GM12878 (cell line): ENCODE measurements at regions not wholly inside any gene's neighbourhood (a gene's known extent, or its start where the extent isn't known, plus 50 kb on each side); places are given as distances from the start of the nearest gene placed in this dataset.
"Not testable (repeated sequence)": the region's sequence is repeated elsewhere in the genome, so short reads cannot be mapped to it uniquely, and the experiment has no call there.

Experiments
- ATAC-seq: fragments of 200-7000 bp; cut with Tn5 transposase; 3 replicates; pipeline ENCODE4 v1.9.1; 2020; ENCODE audit warnings: mild to moderate bottlenecking, moderate library complexity
- BruUV-seq: library from RNA; stranded (reverse); fragments of 400-500 nt; replicated peaks from 2 replicates; lab custom pipeline; 2021; lab: Mats Ljungman, UMichigan
- CTCF ChIA-PET: fragments of 300-600 bp; sonication (Branson Sonifier 250); formaldehyde crosslinking; extraction: SDS; loops from one replicate; lab custom pipeline; 2021; ENCODE audit warnings: inconsistent platforms; lab: Yijun Ruan, JAX
- POLR2A ChIA-PET: fragments of 350-600 bp; formaldehyde crosslinking; extraction: SDS; loops from one replicate; lab custom pipeline; 2021; ENCODE audit warnings: inconsistent platforms; lab: Charles Lee
- RAD21 ChIA-PET: fragments of 300-600 bp; sonication (Branson Sonifier 250); formaldehyde crosslinking; loops from one replicate; lab custom pipeline; 2023; ENCODE audit warnings: antibody characterized with exemption; ENCODE audit not compliant: unreplicated experiment; lab: Charles Lee
- SMC1A ChIA-PET: fragments of 300-600 bp; sonication (Branson Sonifier 250); formaldehyde crosslinking; loops from one replicate; lab custom pipeline; 2023; ENCODE audit not compliant: unreplicated experiment, uncharacterized antibody; lab: Charles Lee
- DNase-seq: peaks from one replicate; pipeline ENCODE4 v3.0.0-alpha.2; 2011; ENCODE audit warnings: low read depth, low spot score
- FAIRE-seq: peaks from 3 replicates; lab custom pipeline; 2011; peaks lifted over from hg19 to GRCh38; lab: Jason Lieb, UNC
- H2AFZ ChIP-seq: 2 replicates; pipeline ENCODE4 v1.6.0; 2011; ENCODE audit warnings: low read depth, low read length, control low read depth; ENCODE audit not compliant: control insufficient read depth
- H3K27ac ChIP-seq: 2 replicates; pipeline ENCODE4 v1.5.1; 2011; ENCODE audit warnings: control low read depth; ENCODE audit not compliant: control insufficient read depth, insufficient read depth
- H3K27me3 ChIP-seq, 2 experiments: replicated peaks in 1 of 2; 2 replicates each; pipeline versions ENCODE4 v1.6.0 to v1.6.1; 2011; ENCODE audit warnings: low read length in 1 of 2; ENCODE audit not compliant: control insufficient read depth in 2 of 2, insufficient read depth in 2 of 2
- H3K36me3 ChIP-seq, 2 experiments: 2 replicates each; pipeline ENCODE4 v1.5.1; 2011; ENCODE audit warnings: low read length in 1 of 2; ENCODE audit not compliant: control insufficient read depth in 2 of 2, insufficient read depth in 2 of 2
- H3K4me1 ChIP-seq: 2 replicates; pipeline ENCODE4 v1.6.1; 2011; ENCODE audit warnings: mild to moderate bottlenecking, low read length, moderate library complexity, mixed read lengths; ENCODE audit not compliant: control insufficient read depth, insufficient read depth
- H3K4me2 ChIP-seq: 2 replicates; pipeline ENCODE4 v1.6.0; 2011; ENCODE audit warnings: control low read depth; ENCODE audit not compliant: control insufficient read depth, insufficient read depth
- H3K4me3 ChIP-seq: fragments of 200-600 bp; sonication (generic); 2 replicates; pipeline ENCODE4 v1.5.1; 2016
- H3K79me2 ChIP-seq: 2 replicates; pipeline ENCODE4 v1.6.0; 2011; ENCODE audit warnings: low read length; ENCODE audit not compliant: control insufficient read depth, insufficient read depth
- H3K9ac ChIP-seq: 2 replicates; pipeline ENCODE4 v1.8.0; 2011; ENCODE audit warnings: low read length, control low read depth, mixed read lengths; ENCODE audit not compliant: control insufficient read depth, insufficient read depth
- H3K9me3 ChIP-seq: replicated peaks from 3 replicates; pipeline ENCODE4 v1.5.1; 2011; ENCODE audit warnings: mild to moderate bottlenecking, low read length; ENCODE audit not compliant: control insufficient read depth, insufficient read depth
- H4K20me1 ChIP-seq: 2 replicates; pipeline ENCODE4 v1.6.0; 2011; ENCODE audit not compliant: control insufficient read depth, insufficient read depth
- BHLHE40 ChIP-seq, 2 experiments: fragments of 450-650 bp in 1 of 2; IDR thresholded peaks; 2 replicates each; pipeline ENCODE4 v1.6.1; 2011 to 2017; ENCODE audit warnings: low read depth in 2 of 2, borderline replicate concordance in 1 of 2, improper control_type of control experiment in 1 of 2, low read length in 1 of 2, mild to moderate bottlenecking in 1 of 2
- BMI1 ChIP-seq: fragments of 450-650 bp; IDR thresholded peaks from 2 replicates; pipeline ENCODE4 v1.6.1; 2016; ENCODE audit warnings: mild to moderate bottlenecking, moderate library complexity, borderline replicate concordance
- MEF2B ChIP-seq: fragments of 450-650 bp; IDR thresholded peaks from 2 replicates; pipeline ENCODE4 v1.6.1; 2018; ENCODE audit warnings: mild to moderate bottlenecking, moderate library complexity; ENCODE audit not compliant: partially characterized antibody, poor library complexity, severe bottlenecking
- NFIC ChIP-seq: IDR thresholded peaks from 2 replicates; pipeline ENCODE4 v1.6.1; 2012; ENCODE audit warnings: low read depth, mild to moderate bottlenecking, inconsistent platforms, low read length, moderate library complexity
- NR2C2 ChIP-seq: IDR thresholded peaks from 2 replicates; pipeline ENCODE4 v1.6.1; 2011; ENCODE audit warnings: borderline replicate concordance, low read depth; ENCODE audit not compliant: control insufficient read depth, insufficient read length
- STAT3 ChIP-seq: IDR thresholded peaks from 2 replicates; pipeline ENCODE4 v1.6.1; 2011; ENCODE audit warnings: low read depth, low read length, improper control_type of control experiment
- WGBS: methylation state at CpG from one replicate; pipeline ENCODE4 v1.1.6; 2016; ENCODE audit warnings: low lambda C conversion rate; ENCODE audit not compliant: insufficient replicate concordance, insufficient coverage; ENCODE audit errors: missing lambda C conversion rate; 5-methylcytosine and 5-hydroxymethylcytosine counted together
- in situ Hi-C: fragments of 300-500 bp; cut with MboI; formaldehyde crosslinking; loops from 9 replicates; pipeline ENCODE4 v1.14.3; 2018; ENCODE audit warnings: mixed read lengths
- intact Hi-C: fragments of 100-400 bp; cut with micrococcal nuclease; formaldehyde crosslinking; loops from one replicate; pipeline ENCODE4 v1.14.2; 2022; ENCODE audit not compliant: unreplicated experiment
- TF ChIP-seq, protein P1 (sequence below): IDR thresholded peaks from 2 replicates; pipeline ENCODE4 v1.6.1; 2012; ENCODE audit warnings: low read length, inconsistent platforms
- TF ChIP-seq, protein P2 (sequence below): fragments of 450-650 bp; IDR thresholded peaks from 2 replicates; pipeline ENCODE4 v1.6.1; 2014; ENCODE audit warnings: mild to moderate bottlenecking
- TF ChIP-seq, protein P3 (sequence below): IDR thresholded peaks from 2 replicates; pipeline ENCODE4 v1.6.1; 2012; ENCODE audit warnings: low read depth, low read length, improper control_type of control experiment

DNA sequence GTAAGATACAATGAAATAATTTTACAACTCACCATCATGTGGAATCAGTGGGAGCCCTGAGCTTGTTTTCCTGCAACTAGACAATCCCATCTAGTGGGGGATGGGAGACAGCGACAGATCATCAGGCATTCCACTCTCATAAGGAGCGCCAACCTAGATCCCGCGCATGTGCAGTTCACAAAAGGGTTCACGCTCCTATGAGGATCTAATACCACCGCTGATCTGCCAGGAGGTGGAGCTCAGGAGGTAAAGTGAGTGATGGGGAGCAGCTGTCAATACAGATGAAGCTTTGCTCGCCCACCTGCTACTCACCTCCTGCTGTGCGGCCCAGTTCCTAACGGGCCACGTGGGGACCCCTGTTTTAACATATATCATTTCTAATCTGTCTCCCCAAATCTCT, 165.7 kb upstream of the MXRA5 start:
- intact Hi-C loops, RAD21 ChIA-PET, H3K9me3 ChIP-seq, DNase-seq, H3K9ac ChIP-seq, H2AFZ ChIP-seq, ATAC-seq, POLR2A ChIA-PET, in situ Hi-C loops, H3K79me2 ChIP-seq, H3K36me3 ChIP-seq, FAIRE-seq, H4K20me1 ChIP-seq, H3K4me3 ChIP-seq, BruUV-seq, CTCF ChIA-PET, H3K27ac ChIP-seq, H3K4me1 ChIP-seq, H3K4me2 ChIP-seq, H3K27me3 ChIP-seq: not testable (repeated sequence)
- SMC1A ChIA-PET: interaction anchor here (0.8 kb wide), 1 partner anchor 9 kb away, joined by 4 read pairs; no protein-coding TSS in a partner anchor
- WGBS: 26% methylated on average over 10 of the region's 10 CpGs

DNA sequence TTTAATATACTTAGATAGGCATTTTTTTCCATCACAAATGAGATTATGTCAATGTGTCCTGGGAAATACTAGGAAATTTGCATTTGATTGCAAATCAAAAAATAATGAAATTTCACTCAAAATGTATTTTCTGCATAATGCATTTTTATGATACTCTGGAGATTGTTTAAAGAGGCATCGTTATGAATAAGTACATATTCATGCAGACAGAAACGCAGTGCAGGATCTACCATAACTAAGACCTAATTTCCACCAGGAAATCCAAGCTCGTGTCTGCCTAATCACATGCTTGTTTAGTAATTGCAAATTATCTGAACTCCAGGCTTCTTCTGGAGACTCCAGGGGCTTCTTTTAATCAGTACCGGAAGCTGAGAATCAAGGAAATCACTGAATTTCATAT, 163.5 kb upstream of the MXRA5 start:
- no peak overlapping the region for H2AFZ ChIP-seq
- no peak for TF ChIP-seq BHLHE40 (IDR thresholded peaks at IDR 0.05; ENCODE audit: borderline replicate concordance in 1 of 2, low read depth in 2 of 2, low read length in 1 of 2)
- no peak for TF ChIP-seq MEF2B
- TF ChIP-seq, protein P1, sequence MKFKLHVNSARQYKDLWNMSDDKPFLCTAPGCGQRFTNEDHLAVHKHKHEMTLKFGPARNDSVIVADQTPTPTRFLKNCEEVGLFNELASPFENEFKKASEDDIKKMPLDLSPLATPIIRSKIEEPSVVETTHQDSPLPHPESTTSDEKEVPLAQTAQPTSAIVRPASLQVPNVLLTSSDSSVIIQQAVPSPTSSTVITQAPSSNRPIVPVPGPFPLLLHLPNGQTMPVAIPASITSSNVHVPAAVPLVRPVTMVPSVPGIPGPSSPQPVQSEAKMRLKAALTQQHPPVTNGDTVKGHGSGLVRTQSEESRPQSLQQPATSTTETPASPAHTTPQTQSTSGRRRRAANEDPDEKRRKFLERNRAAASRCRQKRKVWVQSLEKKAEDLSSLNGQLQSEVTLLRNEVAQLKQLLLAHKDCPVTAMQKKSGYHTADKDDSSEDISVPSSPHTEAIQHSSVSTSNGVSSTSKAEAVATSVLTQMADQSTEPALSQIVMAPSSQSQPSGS: no peak
- no peak for TF ChIP-seq BMI1
- TF ChIP-seq NFIC: no peak
- TF ChIP-seq STAT3: no peak
- TF ChIP-seq, protein P2, sequence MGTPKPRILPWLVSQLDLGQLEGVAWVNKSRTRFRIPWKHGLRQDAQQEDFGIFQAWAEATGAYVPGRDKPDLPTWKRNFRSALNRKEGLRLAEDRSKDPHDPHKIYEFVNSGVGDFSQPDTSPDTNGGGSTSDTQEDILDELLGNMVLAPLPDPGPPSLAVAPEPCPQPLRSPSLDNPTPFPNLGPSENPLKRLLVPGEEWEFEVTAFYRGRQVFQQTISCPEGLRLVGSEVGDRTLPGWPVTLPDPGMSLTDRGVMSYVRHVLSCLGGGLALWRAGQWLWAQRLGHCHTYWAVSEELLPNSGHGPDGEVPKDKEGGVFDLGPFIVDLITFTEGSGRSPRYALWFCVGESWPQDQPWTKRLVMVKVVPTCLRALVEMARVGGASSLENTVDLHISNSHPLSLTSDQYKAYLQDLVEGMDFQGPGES: no peak
- TF ChIP-seq NR2C2: no peak
- TF ChIP-seq, protein P3, sequence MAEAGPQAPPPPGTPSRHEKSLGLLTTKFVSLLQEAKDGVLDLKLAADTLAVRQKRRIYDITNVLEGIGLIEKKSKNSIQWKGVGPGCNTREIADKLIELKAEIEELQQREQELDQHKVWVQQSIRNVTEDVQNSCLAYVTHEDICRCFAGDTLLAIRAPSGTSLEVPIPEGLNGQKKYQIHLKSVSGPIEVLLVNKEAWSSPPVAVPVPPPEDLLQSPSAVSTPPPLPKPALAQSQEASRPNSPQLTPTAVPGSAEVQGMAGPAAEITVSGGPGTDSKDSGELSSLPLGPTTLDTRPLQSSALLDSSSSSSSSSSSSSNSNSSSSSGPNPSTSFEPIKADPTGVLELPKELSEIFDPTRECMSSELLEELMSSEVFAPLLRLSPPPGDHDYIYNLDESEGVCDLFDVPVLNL: no peak

More for the DNA sequence above, 163.5 kb upstream of the MXRA5 start:
- no TSS peak for BruUV-seq
- Histone ChIP-seq H3K27me3 (no peaks in the 10 kb centered on the region), H3K79me2 (no peaks in the 10 kb centered on the region), H3K4me2 (no peak overlapping the region), H3K9ac (no peak overlapping the region), H3K4me1 (no peaks in the 10 kb centered on the region), H3K4me3 (no peak overlapping the region), H3K9me3 (no peaks in the 10 kb centered on the region), H4K20me1 (no peaks in the 10 kb centered on the region), H3K27ac (no peak overlapping the region), H3K36me3 (no peaks in the 10 kb centered on the region)
- POLR2A ChIA-PET: no interaction called here
- in situ Hi-C loops (no loop called here), intact Hi-C loops (no loop called here)
- SMC1A ChIA-PET: no interaction called here
- WGBS: 24% methylated on average over 4 of the region's 4 CpGs
- RAD21 ChIA-PET: no interaction called here
- CTCF ChIA-PET: no interaction called here
- DNase-seq (no peak), ATAC-seq (no peak), FAIRE-seq (no peak)
